Gastrocnemius medialis (tissue), 4 donors: ENCODE measurements at regions not wholly inside any gene's neighbourhood (a gene's known extent, or its start where the extent isn't known, plus 50 kb on each side); places are given as distances from the start of the nearest gene placed in this dataset.

Source experiments
- CTCF ChIP-seq, 5 experiments: fragments of 450-650 bp in 3 of 5; fragments of 200-600 bp in 2 of 5; sonication (generic) in 2 of 5; IDR thresholded peaks in 4 of 5; conservative IDR thresholded peaks in 1 of 5; 1 replicate in 4 of 5; 2 replicates in 1 of 5; pipeline ENCODE4 v1.5.1; 2016 to 2019; ENCODE audit warnings: antibody characterized with exemption in 5 of 5, mild to moderate bottlenecking in 3 of 5, moderate library complexity in 3 of 5
- POLR2A ChIP-seq, 2 donors: fragments of 450-650 bp; IDR thresholded peaks; one replicate each; pipeline ENCODE4 v1.6.1; 2017; ENCODE audit warnings: antibody characterized with exemption in 2 of 2, mild to moderate bottlenecking in 2 of 2, moderate library complexity in 2 of 2

- no peak for TF ChIP-seq CTCF (IDR thresholded peaks at IDR 0.05 in 4 of 5, conservative IDR thresholded peaks at IDR 0.05 in 1 of 5)
- no peak for TF ChIP-seq POLR2A (IDR thresholded peaks at IDR 0.05)
Measured at GRCh38 chr4:187666697-187667494, 328.7 kb upstream of the ZFP42 start.
